ENCODE measurements at regions not wholly inside any gene's neighbourhood (a gene's known extent, or its start where the extent isn't known, plus 50 kb on each side); places are given as distances from the start of the nearest gene placed in this dataset.

DNA sequence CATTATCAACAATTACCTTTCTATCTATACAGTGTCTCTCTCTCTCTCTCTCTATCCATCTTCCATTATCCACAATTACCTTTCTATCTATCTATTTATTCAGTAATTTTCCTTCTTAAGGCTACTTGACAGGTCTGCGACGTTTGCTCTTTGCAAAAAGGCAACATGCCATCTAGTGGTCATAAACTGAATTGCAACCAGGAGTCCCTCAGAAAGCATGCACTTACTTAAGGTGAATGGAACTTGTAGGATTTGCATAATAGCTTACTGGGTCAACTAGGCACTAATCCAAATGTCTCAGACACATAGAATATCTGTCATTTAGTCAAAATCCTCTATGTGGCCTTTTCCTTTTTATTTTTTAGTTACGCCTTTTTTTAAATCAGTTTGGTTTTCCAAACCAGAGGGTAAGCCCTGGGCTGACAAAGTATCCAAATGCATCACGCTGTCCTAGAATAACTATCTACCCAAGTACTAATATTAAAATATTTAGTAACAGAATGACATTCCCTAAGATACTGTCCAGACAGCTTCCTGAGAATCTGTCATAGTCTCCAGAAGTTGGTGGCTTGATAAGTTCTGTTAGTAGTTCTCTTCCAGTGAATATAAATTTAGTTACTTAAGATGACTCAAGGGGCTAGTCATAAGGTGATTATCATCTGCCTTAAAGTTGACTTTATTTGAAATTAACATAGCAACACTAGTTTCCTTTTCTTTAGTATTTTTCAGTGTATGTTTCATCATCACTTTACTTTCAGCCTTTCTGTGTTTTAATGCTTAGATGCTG lies 208.3 kb downstream of the PPP1R3A start:
- POLR2A ChIA-PET (ENCODE audit: partially characterized antibody), result no interaction called here
- Mint-ChIP-seq H3K4me3 (no peak overlapping the region), H3K36me3 (no peaks in the 10 kb centered on the region), H3K27me3 (peaks cover 0 to 1% of the 10 kb centered on the region in 2 donors), H3K4me1 (no peaks in the 10 kb centered on the region), H3K9me3 (peaks cover 0 to 3% (median 0%) of the 10 kb centered on the region in 8 donors), H3K27ac (no peak overlapping the region)
- DNase-seq, result peak; percentile 36 to 55 (median 51)
- no peaks in the 10 kb centered on the region for H3K27me3 ChIP-seq (ENCODE audit: insufficient read depth, low read length)
- no peak overlapping the region for H3K27ac ChIP-seq (ENCODE audit: low read depth, low read length)
- H3K9me3 ChIP-seq (ENCODE audit: control insufficient read depth in 1 of 2, low read length in 2 of 2), result no peaks in the 10 kb centered on the region
- no peak overlapping the region for H3K4me3 ChIP-seq (ENCODE audit: low read length in 2 of 2)
- CTCF ChIA-PET (ENCODE audit: partially characterized antibody), result interaction anchor here (0.8 to 1.5 kb wide), 6 partner anchors 8 to 1160 kb away, joined by 3 to 4 read pairs (median 3); no protein-coding TSS in a partner anchor
- intact Hi-C loops (cut with micrococcal nuclease), result loop anchor here (2.0 kb wide), 1 partner anchor 1968 kb away; no protein-coding TSS in a partner anchor
- H3K4me1 ChIP-seq (ENCODE audit: insufficient read depth, low read length), result no peaks in the 10 kb centered on the region
- H3K36me3 ChIP-seq (ENCODE audit: insufficient read depth, low read length), result no peaks in the 10 kb centered on the region

DNA sequence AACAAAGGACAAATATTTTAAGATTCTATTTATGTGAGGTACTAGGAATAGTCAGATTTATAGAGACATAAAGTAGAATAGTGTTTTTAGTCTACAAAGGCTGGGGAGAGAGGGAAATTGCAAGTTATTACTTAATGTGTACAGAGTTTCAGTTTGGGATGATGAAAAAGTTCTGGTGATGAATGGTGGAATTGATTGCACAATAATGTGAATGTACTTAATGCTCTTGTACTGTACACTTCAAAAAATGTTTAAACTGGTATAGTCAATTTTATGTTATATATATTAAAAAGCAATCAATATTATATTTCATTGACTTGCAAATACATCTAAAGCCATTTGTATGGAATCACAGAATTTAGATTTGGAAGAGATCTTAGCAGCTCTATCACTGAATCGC lies 213.4 kb downstream of the PPP1R3A start:
- Mint-ChIP-seq H3K27me3 (peaks cover 0 to 1% of the 10 kb centered on the region in 2 donors), H3K4me3 (no peak overlapping the region), H3K27ac (no peak overlapping the region), H3K36me3 (no peaks in the 10 kb centered on the region), H3K4me1 (no peaks in the 10 kb centered on the region), H3K9me3 (peaks cover 0 to 3% (median 0%) of the 10 kb centered on the region in 8 donors)
- intact Hi-C loops (cut with micrococcal nuclease), result no loop called here
- no peak for DNase-seq
- Histone ChIP-seq H3K4me3 (ENCODE audit: low read length in 2 of 2) (no peak overlapping the region), H3K27ac (ENCODE audit: low read depth, low read length) (no peak overlapping the region), H3K9me3 (ENCODE audit: control insufficient read depth in 1 of 2, low read length in 2 of 2) (no peaks in the 10 kb centered on the region), H3K36me3 (ENCODE audit: insufficient read depth, low read length) (no peaks in the 10 kb centered on the region), H3K27me3 (ENCODE audit: insufficient read depth, low read length) (no peaks in the 10 kb centered on the region), H3K4me1 (ENCODE audit: insufficient read depth, low read length) (no peaks in the 10 kb centered on the region)
- POLR2A ChIA-PET (ENCODE audit: partially characterized antibody), result no interaction called here
- CTCF ChIA-PET (ENCODE audit: partially characterized antibody), result no interaction called here

DNA sequence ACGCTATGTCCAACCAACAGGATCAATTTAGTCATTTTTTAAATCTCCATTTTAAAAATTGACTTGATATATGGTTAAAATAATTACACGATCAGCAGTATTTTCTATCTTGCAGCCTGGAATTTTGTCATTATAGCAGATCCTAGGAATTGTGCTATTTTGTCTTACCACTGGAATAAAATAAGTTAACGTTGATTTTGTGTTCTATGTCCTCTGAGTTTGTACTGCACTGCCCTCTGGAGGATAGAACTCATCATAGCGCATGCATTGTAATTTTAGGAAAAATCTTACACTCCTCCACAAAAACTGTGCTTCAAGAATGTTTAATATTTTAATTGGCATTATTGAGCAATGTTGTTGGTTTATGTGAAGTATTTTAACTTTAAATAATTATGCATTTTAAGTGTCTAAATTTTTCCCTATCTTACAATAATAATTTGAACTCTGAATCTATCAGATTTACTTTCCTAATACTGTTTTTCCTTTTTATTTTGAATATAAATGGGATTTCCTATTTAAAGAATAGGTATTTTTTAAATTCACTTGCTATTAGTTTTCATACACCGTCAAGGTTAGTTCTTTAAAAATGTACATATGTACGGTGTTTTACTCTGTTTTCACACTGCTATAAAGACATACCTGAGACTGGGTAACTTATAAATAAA lies 220.1 kb downstream of the PPP1R3A start:
- Mint-ChIP-seq H3K4me3 (no peak overlapping the region), H3K9me3 (no peaks in the 10 kb centered on the region), H3K27ac (no peak overlapping the region), H3K27me3 (peaks cover 0 to 1% of the 10 kb centered on the region in 2 donors), H3K36me3 (no peaks in the 10 kb centered on the region), H3K4me1 (no peaks in the 10 kb centered on the region)
- no peak for DNase-seq
- Histone ChIP-seq H3K36me3 (ENCODE audit: insufficient read depth, low read length) (no peaks in the 10 kb centered on the region), H3K4me1 (ENCODE audit: insufficient read depth, low read length) (no peaks in the 10 kb centered on the region), H3K27ac (ENCODE audit: low read depth, low read length) (no peak overlapping the region), H3K27me3 (ENCODE audit: insufficient read depth, low read length) (no peaks in the 10 kb centered on the region), H3K4me3 (ENCODE audit: low read length in 2 of 2) (no peak overlapping the region), H3K9me3 (ENCODE audit: control insufficient read depth in 1 of 2, low read length in 2 of 2) (no peaks in the 10 kb centered on the region)
- intact Hi-C loops (cut with micrococcal nuclease), result no loop called here
- CTCF ChIA-PET (ENCODE audit: partially characterized antibody), result interaction anchor here (1.0 to 1.9 kb wide), 3 partner anchors 9 to 12 kb away, joined by 3 to 6 read pairs (median 4); no protein-coding TSS in a partner anchor
- POLR2A ChIA-PET (ENCODE audit: partially characterized antibody), result no interaction called here

DNA sequence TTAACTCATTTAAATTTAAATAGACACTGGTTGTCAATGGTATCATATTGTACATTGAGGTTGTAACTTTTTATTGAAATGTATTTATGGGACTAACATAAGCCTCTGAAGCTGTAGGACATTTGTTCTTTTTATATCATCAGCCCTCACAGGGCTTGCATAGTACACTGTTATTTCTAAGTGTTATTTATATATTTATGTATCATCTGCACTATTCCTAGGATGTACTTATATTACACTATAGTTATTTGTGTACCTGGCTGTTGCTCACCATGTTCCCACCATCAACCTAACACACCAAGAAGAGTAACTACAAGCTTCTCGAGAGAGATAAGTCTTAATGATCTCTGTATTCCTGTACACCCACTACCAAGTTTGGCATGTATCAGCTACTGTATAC lies 224.7 kb downstream of the PPP1R3A start:
- POLR2A ChIA-PET (ENCODE audit: partially characterized antibody), result no interaction called here

GRCh38 chr7:113684165-113684564 lies 234.6 kb downstream of the PPP1R3A start:
- intact Hi-C loops (cut with micrococcal nuclease), result no loop called here
- Histone ChIP-seq H3K9me3 (ENCODE audit: control insufficient read depth in 1 of 2, low read length in 2 of 2) (no peaks in the 10 kb centered on the region), H3K4me3 (ENCODE audit: low read length in 2 of 2) (no peak overlapping the region), H3K4me1 (ENCODE audit: insufficient read depth, low read length) (no peaks in the 10 kb centered on the region), H3K27ac (ENCODE audit: low read depth, low read length) (no peak overlapping the region), H3K36me3 (ENCODE audit: insufficient read depth, low read length) (no peaks in the 10 kb centered on the region), H3K27me3 (ENCODE audit: insufficient read depth, low read length) (no peaks in the 10 kb centered on the region)
- H3K4me3 Mint-ChIP-seq, result no peak overlapping the region
- POLR2A ChIA-PET (ENCODE audit: partially characterized antibody), result no interaction called here
- H3K27me3 Mint-ChIP-seq, result no peaks in the 10 kb centered on the region
- no peak for DNase-seq
- peaks cover 0 to 6% (median 3%) of the 10 kb centered on the region in 8 donors for H3K9me3 Mint-ChIP-seq
- CTCF ChIA-PET (ENCODE audit: partially characterized antibody), result no interaction called here
- no peaks in the 10 kb centered on the region for H3K36me3 Mint-ChIP-seq
- no peak overlapping the region for H3K27ac Mint-ChIP-seq
- no peaks in the 10 kb centered on the region for H3K4me1 Mint-ChIP-seq

More for the DNA sequence above, 224.7 kb downstream of the PPP1R3A start:
- Histone ChIP-seq H3K4me3 (ENCODE audit: low read length in 2 of 2) (no peak overlapping the region), H3K27ac (ENCODE audit: low read depth, low read length) (no peak overlapping the region), H3K4me1 (ENCODE audit: insufficient read depth, low read length) (no peaks in the 10 kb centered on the region), H3K9me3 (ENCODE audit: control insufficient read depth in 1 of 2, low read length in 2 of 2) (no peaks in the 10 kb centered on the region), H3K27me3 (ENCODE audit: insufficient read depth, low read length) (no peaks in the 10 kb centered on the region), H3K36me3 (ENCODE audit: insufficient read depth, low read length) (no peaks in the 10 kb centered on the region)
- no peaks in the 10 kb centered on the region for H3K36me3 Mint-ChIP-seq
- H3K27ac Mint-ChIP-seq, result no peak overlapping the region
- H3K4me1 Mint-ChIP-seq, result no peaks in the 10 kb centered on the region
- H3K9me3 Mint-ChIP-seq, result no peaks in the 10 kb centered on the region
- CTCF ChIA-PET (ENCODE audit: partially characterized antibody), result no interaction called here
- H3K27me3 Mint-ChIP-seq, result peaks cover 0 to 1% of the 10 kb centered on the region in 2 donors
- no peak for DNase-seq
- intact Hi-C loops (cut with micrococcal nuclease), result no loop called here
- no peak overlapping the region for H3K4me3 Mint-ChIP-seq

- POLR2A ChIA-PET (ENCODE audit: partially characterized antibody), result no interaction called here
- no peak overlapping the region for H3K4me3 Mint-ChIP-seq
- CTCF ChIA-PET (ENCODE audit: partially characterized antibody), result no interaction called here
Measured at GRCh38 chr7:113677811-113678210, 241.0 kb downstream of the PPP1R3A start.

DNA sequence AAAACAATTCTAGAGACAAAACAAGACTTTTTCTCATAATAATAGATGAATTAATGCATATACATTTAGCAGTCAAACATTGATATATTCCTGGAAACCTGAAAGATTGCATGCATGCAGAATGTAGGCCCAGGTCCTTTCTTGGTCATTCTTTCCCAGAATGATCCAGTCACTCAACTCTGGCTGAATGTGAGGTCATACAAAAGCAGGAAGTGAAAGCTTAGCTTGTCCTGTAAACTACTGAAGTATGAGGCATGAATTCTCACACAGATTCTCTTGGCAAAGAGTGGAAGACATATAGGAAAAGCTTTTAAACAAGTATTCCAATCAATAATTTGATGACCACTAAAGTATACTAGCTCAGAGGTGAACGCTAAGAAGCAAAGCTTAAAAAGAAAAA lies 253.9 kb downstream of the PPP1R3A start:
- Histone ChIP-seq H3K27me3 (ENCODE audit: insufficient read depth, low read length) (no peaks in the 10 kb centered on the region), H3K4me3 (ENCODE audit: low read length in 2 of 2) (no peak overlapping the region), H3K36me3 (ENCODE audit: insufficient read depth, low read length) (no peaks in the 10 kb centered on the region), H3K27ac (ENCODE audit: low read depth, low read length) (no peak overlapping the region), H3K9me3 (ENCODE audit: control insufficient read depth in 1 of 2, low read length in 2 of 2) (no peaks in the 10 kb centered on the region), H3K4me1 (ENCODE audit: insufficient read depth, low read length) (no peaks in the 10 kb centered on the region)
- H3K4me1 Mint-ChIP-seq, result no peaks in the 10 kb centered on the region
- POLR2A ChIA-PET (ENCODE audit: partially characterized antibody), result no interaction called here
- peaks cover 1 to 8% (median 2%) of the 10 kb centered on the region in 8 donors for H3K9me3 Mint-ChIP-seq
- CTCF ChIA-PET (ENCODE audit: partially characterized antibody), result no interaction called here
- no peaks in the 10 kb centered on the region for H3K36me3 Mint-ChIP-seq
- H3K27me3 Mint-ChIP-seq, result no peaks in the 10 kb centered on the region
- H3K4me3 Mint-ChIP-seq, result no peak overlapping the region
- no peak overlapping the region for H3K27ac Mint-ChIP-seq
- intact Hi-C loops (cut with micrococcal nuclease), result no loop called here
- no peak for DNase-seq

More at GRCh38 chr7:113677811-113678210, 241.0 kb downstream of the PPP1R3A start:
- no peaks in the 10 kb centered on the region for H3K4me1 ChIP-seq (ENCODE audit: insufficient read depth, low read length)
- no peaks in the 10 kb centered on the region for H3K27me3 ChIP-seq (ENCODE audit: insufficient read depth, low read length)
- Mint-ChIP-seq H3K9me3 (peaks cover 0 to 3% (median 0%) of the 10 kb centered on the region in 8 donors), H3K4me1 (no peaks in the 10 kb centered on the region), H3K27ac (no peak overlapping the region), H3K36me3 (no peaks in the 10 kb centered on the region), H3K27me3 (no peaks in the 10 kb centered on the region)
- intact Hi-C loops (cut with micrococcal nuclease), result no loop called here
- no peak overlapping the region for H3K4me3 ChIP-seq (ENCODE audit: low read length in 2 of 2)
- H3K36me3 ChIP-seq (ENCODE audit: insufficient read depth, low read length), result no peaks in the 10 kb centered on the region
- no peak overlapping the region for H3K27ac ChIP-seq (ENCODE audit: low read depth, low read length)
- DNase-seq, result no peak
- no peaks in the 10 kb centered on the region for H3K9me3 ChIP-seq (ENCODE audit: control insufficient read depth in 1 of 2, low read length in 2 of 2)

All from CD4-positive, alpha-beta memory T cell (primary cell).